ENCODE measurements at regions not wholly inside any gene's neighbourhood (a gene's known extent, or its start where the extent isn't known, plus 50 kb on each side); places are given as distances from the start of the nearest gene placed in this dataset.

GRCh38 chr5:43967165-43967564, 364.2 kb downstream of the NNT start:
- H3K36me3 ChIP-seq (ENCODE audit: low read length) = no peaks in the 10 kb centered on the region
- H4K20me1 ChIP-seq (ENCODE audit: low read depth, low read length) = no peaks in the 10 kb centered on the region
- no peaks in the 10 kb centered on the region for H3K79me2 ChIP-seq (ENCODE audit: insufficient read depth, low read length)
- no peak overlapping the region for H2AFZ ChIP-seq (ENCODE audit: low read depth, low read length, severe bottlenecking)
- TF ChIP-seq CTCF (IDR thresholded peaks at IDR 0.05; ENCODE audit: insufficient read depth, low read length, poor library complexity, severe bottlenecking) (no peak), EZH2phosphoT487 (conservative IDR thresholded peaks at IDR 0.05; ENCODE audit: low read length) (no peak)
- H3F3A ChIP-seq (ENCODE audit: insufficient read depth) = no peaks in the 10 kb centered on the region
- no peak overlapping the region for H3K4me2 ChIP-seq (ENCODE audit: low read depth, low read length, poor library complexity, severe bottlenecking)
- no peaks in the 10 kb centered on the region for H3K27me3 ChIP-seq (ENCODE audit: low read length)
- H3K4me3 ChIP-seq (ENCODE audit: insufficient read depth, low read length, poor library complexity, severe bottlenecking) = no peak overlapping the region
- no peaks in the 10 kb centered on the region for H3K9me2 ChIP-seq (replicated peaks; ENCODE audit: insufficient read depth, low read length)
- H3K9ac ChIP-seq (ENCODE audit: low read length) = no peak overlapping the region
- no peaks in the 10 kb centered on the region for H3K9me3 ChIP-seq (ENCODE audit: insufficient read depth, low read length)
- H3K27ac ChIP-seq (ENCODE audit: low read depth, low read length) = no peak overlapping the region

GRCh38 chr5:43959144-43959543, 356.2 kb downstream of the NNT start:
- no peak for TF ChIP-seq CTCF (IDR thresholded peaks at IDR 0.05; ENCODE audit: insufficient read depth, low read length, poor library complexity, severe bottlenecking)
- TF ChIP-seq EZH2phosphoT487 (conservative IDR thresholded peaks at IDR 0.05; ENCODE audit: low read length) = no peak
- Histone ChIP-seq H3K36me3 (ENCODE audit: low read length) (no peaks in the 10 kb centered on the region), H3K9me2 (replicated peaks; ENCODE audit: insufficient read depth, low read length) (no peaks in the 10 kb centered on the region), H3F3A (ENCODE audit: insufficient read depth) (no peaks in the 10 kb centered on the region), H3K79me2 (ENCODE audit: insufficient read depth, low read length) (no peaks in the 10 kb centered on the region), H2AFZ (ENCODE audit: low read depth, low read length, severe bottlenecking) (no peak overlapping the region), H3K27ac (ENCODE audit: low read depth, low read length) (no peak overlapping the region), H3K4me3 (ENCODE audit: insufficient read depth, low read length, poor library complexity, severe bottlenecking) (no peak overlapping the region), H3K9me3 (ENCODE audit: insufficient read depth, low read length) (no peaks in the 10 kb centered on the region), H3K9ac (ENCODE audit: low read length) (no peak overlapping the region), H3K4me2 (ENCODE audit: low read depth, low read length, poor library complexity, severe bottlenecking) (no peak overlapping the region), H3K27me3 (ENCODE audit: low read length) (no peaks in the 10 kb centered on the region), H4K20me1 (ENCODE audit: low read depth, low read length) (no peaks in the 10 kb centered on the region)

- no peaks in the 10 kb centered on the region for H3K79me2 ChIP-seq (ENCODE audit: insufficient read depth, low read length)
- H3K4me2 ChIP-seq (ENCODE audit: low read depth, low read length, poor library complexity, severe bottlenecking) = no peak overlapping the region
- H3K9me2 ChIP-seq (replicated peaks; ENCODE audit: insufficient read depth, low read length) = no peaks in the 10 kb centered on the region
- no peak overlapping the region for H3K9ac ChIP-seq (ENCODE audit: low read length)
- H3K27me3 ChIP-seq (ENCODE audit: low read length) = no peaks in the 10 kb centered on the region
- no peaks in the 10 kb centered on the region for H3K9me3 ChIP-seq (ENCODE audit: insufficient read depth, low read length)
- H3K4me3 ChIP-seq (ENCODE audit: insufficient read depth, low read length, poor library complexity, severe bottlenecking) = no peak overlapping the region
- H2AFZ ChIP-seq (ENCODE audit: low read depth, low read length, severe bottlenecking) = no peak overlapping the region
- TF ChIP-seq CTCF (IDR thresholded peaks at IDR 0.05; ENCODE audit: insufficient read depth, low read length, poor library complexity, severe bottlenecking) (no peak), EZH2phosphoT487 (conservative IDR thresholded peaks at IDR 0.05; ENCODE audit: low read length) (no peak)
- no peak overlapping the region for H3K27ac ChIP-seq (ENCODE audit: low read depth, low read length)
- no peaks in the 10 kb centered on the region for H3F3A ChIP-seq (ENCODE audit: insufficient read depth)
- no peaks in the 10 kb centered on the region for H3K36me3 ChIP-seq (ENCODE audit: low read length)
- no peaks in the 10 kb centered on the region for H4K20me1 ChIP-seq (ENCODE audit: low read depth, low read length)
Observed at GRCh38 chr5:43947935-43948334, 345.0 kb downstream of the NNT start.

- Histone ChIP-seq H3K27me3 (ENCODE audit: low read length) (no peaks in the 10 kb centered on the region), H4K20me1 (ENCODE audit: low read depth, low read length) (no peaks in the 10 kb centered on the region), H3K36me3 (ENCODE audit: low read length) (no peaks in the 10 kb centered on the region), H3K9me2 (replicated peaks; ENCODE audit: insufficient read depth, low read length) (no peaks in the 10 kb centered on the region), H3F3A (ENCODE audit: insufficient read depth) (no peaks in the 10 kb centered on the region), H3K9ac (ENCODE audit: low read length) (no peak overlapping the region), H3K4me2 (ENCODE audit: low read depth, low read length, poor library complexity, severe bottlenecking) (no peak overlapping the region), H3K4me3 (ENCODE audit: insufficient read depth, low read length, poor library complexity, severe bottlenecking) (no peak overlapping the region), H3K79me2 (ENCODE audit: insufficient read depth, low read length) (no peaks in the 10 kb centered on the region), H3K9me3 (ENCODE audit: insufficient read depth, low read length) (no peaks in the 10 kb centered on the region), H3K27ac (ENCODE audit: low read depth, low read length) (no peak overlapping the region), H2AFZ (ENCODE audit: low read depth, low read length, severe bottlenecking) (no peak overlapping the region)
- no peak for TF ChIP-seq EZH2phosphoT487 (conservative IDR thresholded peaks at IDR 0.05; ENCODE audit: low read length)
- no peak for TF ChIP-seq CTCF (IDR thresholded peaks at IDR 0.05; ENCODE audit: insufficient read depth, low read length, poor library complexity, severe bottlenecking)
Observed at GRCh38 chr5:43941806-43942205, 338.8 kb downstream of the NNT start.

Data from SU-DHL-6 (cell line).